ENCODE measurements at regions not wholly inside any gene's neighbourhood (a gene's known extent, or its start where the extent isn't known, plus 50 kb on each side); places are given as distances from the start of the nearest gene placed in this dataset.

GRCh38 chr2:104280216-104280615 lies 573.7 kb upstream of the POU3F3 start:
- Mint-ChIP-seq H3K27me3 (ENCODE audit: low read depth) (no peaks in the 10 kb centered on the region), H3K36me3 (ENCODE audit: insufficient read depth in 1 of 3, low read depth in 3 of 3) (no peaks in the 10 kb centered on the region; a peak in 1 of 7 replicates), H3K4me3 (no peak overlapping the region), H3K27ac (no peak overlapping the region), H3K9me3 (no peaks in the 10 kb centered on the region), H3K4me1 (no peaks in the 10 kb centered on the region)
- Histone ChIP-seq H3K4ac (ENCODE audit: low read depth, low read length) (no peak overlapping the region), H3T11ph (ENCODE audit: low read length) (no peak overlapping the region), H4K91ac (ENCODE audit: insufficient read length, low read depth, low read length) (no peak overlapping the region), H4K8ac (replicated peaks; ENCODE audit: insufficient read length, low read depth, low read length) (no peak overlapping the region), H2BK15ac (ENCODE audit: low read depth, low read length) (no peak overlapping the region), H2BK12ac (ENCODE audit: insufficient read length, low read depth, low read length) (no peak overlapping the region), H3K9ac (ENCODE audit: extremely low read depth, insufficient read length, low read length) (no peak overlapping the region), H3K27ac (ENCODE audit: insufficient read length, low read depth, low read length) (no peak overlapping the region), H4K5ac (ENCODE audit: insufficient read length, low read depth, low read length) (no peak overlapping the region), H2BK5ac (ENCODE audit: insufficient read length, low read length) (no peak overlapping the region), H2BK20ac (ENCODE audit: low read depth, low read length, poor library complexity, severe bottlenecking) (no peak overlapping the region), H4K20me1 (ENCODE audit: control insufficient read depth, insufficient read depth, insufficient read length) (no peaks in the 10 kb centered on the region), H3K23ac (ENCODE audit: insufficient read length, low read depth, low read length) (no peak overlapping the region), H3K4me1 (ENCODE audit: insufficient read depth, low read length) (no peaks in the 10 kb centered on the region), H3K14ac (ENCODE audit: insufficient read depth, low read length) (no peak overlapping the region), H3K79me2 (ENCODE audit: insufficient read depth, low read length) (no peaks in the 10 kb centered on the region), H3K27me3 (ENCODE audit: insufficient read depth, low read length) (no peaks in the 10 kb centered on the region), H3K18ac (ENCODE audit: insufficient read length, low read depth, low read length) (no peak overlapping the region), H3K9me3 (ENCODE audit: control insufficient read depth, low read depth, low read length) (no peaks in the 10 kb centered on the region), H3K79me1 (ENCODE audit: insufficient read depth, low read depth, low read length, poor library complexity, severe bottlenecking) (no peaks in the 10 kb centered on the region), H3K56ac (ENCODE audit: insufficient read length, low read depth, low read length) (no peak overlapping the region), H2AFZ (ENCODE audit: low read length) (no peak overlapping the region), H3K4me2 (ENCODE audit: insufficient read depth, insufficient read length, low read length) (no peak overlapping the region), H2AK5ac (ENCODE audit: insufficient read length, low read length) (no peak overlapping the region), H3K23me2 (ENCODE audit: insufficient read length, low read depth, low read length, poor library complexity, severe bottlenecking) (no peaks in the 10 kb centered on the region), H2BK120ac (ENCODE audit: low read depth, low read length, poor library complexity, severe bottlenecking) (no peak overlapping the region)
- no peak for DNase-seq
- TF ChIP-seq CTCF (conservative IDR thresholded peaks at IDR 0.05): no peak
- WGBS (ENCODE audit: extremely low coverage, insufficient read length, low lambda C conversion rate): no CpG with 5 or more reads among the region's 1 CpG

Data from H9 (cell line).